Effector memory CD4-positive, alpha-beta T cell (primary cell): ENCODE measurements at regions not wholly inside any gene's neighbourhood (a gene's known extent, or its start where the extent isn't known, plus 50 kb on each side); places are given as distances from the start of the nearest gene placed in this dataset.

Source experiments
- DNase-seq, 3 donors: peaks; one replicate each; pipeline ENCODE4 v3.0.0-alpha.2; 2020
- H3K27ac ChIP-seq: 2 replicates; pipeline ENCODE4 v1.7.0; 2013; ENCODE audit warnings: mild to moderate bottlenecking, low read length, moderate library complexity; ENCODE audit not compliant: insufficient read depth, poor library complexity, severe bottlenecking
- H3K27me3 ChIP-seq: replicated peaks from 2 replicates; pipeline ENCODE4 v1.7.0; 2013; ENCODE audit warnings: mild to moderate bottlenecking, low read length; ENCODE audit not compliant: insufficient read depth, control insufficient read depth, poor library complexity, severe bottlenecking
- H3K36me3 ChIP-seq: 2 replicates; pipeline ENCODE4 v1.7.0; 2013; ENCODE audit warnings: mild to moderate bottlenecking, low read length, moderate library complexity; ENCODE audit not compliant: control insufficient read depth, insufficient read depth
- H3K4me1 ChIP-seq: 2 replicates; pipeline ENCODE4 v1.7.0; 2013; ENCODE audit warnings: low read length, mild to moderate bottlenecking; ENCODE audit not compliant: control insufficient read depth, insufficient read depth, poor library complexity, severe bottlenecking
- H3K4me3 ChIP-seq: 2 replicates; pipeline ENCODE4 v1.7.0; 2013; ENCODE audit warnings: low read length, low read depth, mild to moderate bottlenecking; ENCODE audit not compliant: insufficient read depth, poor library complexity, severe bottlenecking
- H3K9me3 ChIP-seq: 2 replicates; pipeline ENCODE4 v1.7.0; 2013; ENCODE audit warnings: mild to moderate bottlenecking, low read length, moderate library complexity; ENCODE audit not compliant: control insufficient read depth

DNA sequence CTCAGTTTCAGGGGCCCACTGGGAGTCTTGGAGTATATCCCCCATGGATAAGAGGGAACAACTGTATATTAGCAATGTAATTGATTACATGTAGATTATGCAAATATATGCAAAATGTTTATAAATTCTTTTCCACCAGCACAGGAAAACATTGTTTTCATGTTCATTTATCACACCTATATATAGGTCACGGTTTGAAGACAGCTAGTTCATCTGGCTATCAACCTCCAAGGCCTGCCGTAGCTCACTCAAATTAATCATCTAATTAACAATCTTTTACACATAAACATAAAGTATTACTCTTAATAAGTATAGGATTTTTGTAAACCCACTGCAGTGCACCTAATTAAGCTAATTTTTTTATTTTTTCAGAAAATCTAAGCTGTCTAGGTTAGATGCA is 53.7 kb upstream of the SP4 start:
- Histone ChIP-seq H3K9me3 (peaks cover 5% of the 10 kb centered on the region), H3K27me3 (no peaks in the 10 kb centered on the region), H3K4me1 (no peaks in the 10 kb centered on the region), H3K27ac (no peak overlapping the region), H3K4me3 (no peak overlapping the region), H3K36me3 (no peaks in the 10 kb centered on the region)
- DNase-seq: no peak

DNA sequence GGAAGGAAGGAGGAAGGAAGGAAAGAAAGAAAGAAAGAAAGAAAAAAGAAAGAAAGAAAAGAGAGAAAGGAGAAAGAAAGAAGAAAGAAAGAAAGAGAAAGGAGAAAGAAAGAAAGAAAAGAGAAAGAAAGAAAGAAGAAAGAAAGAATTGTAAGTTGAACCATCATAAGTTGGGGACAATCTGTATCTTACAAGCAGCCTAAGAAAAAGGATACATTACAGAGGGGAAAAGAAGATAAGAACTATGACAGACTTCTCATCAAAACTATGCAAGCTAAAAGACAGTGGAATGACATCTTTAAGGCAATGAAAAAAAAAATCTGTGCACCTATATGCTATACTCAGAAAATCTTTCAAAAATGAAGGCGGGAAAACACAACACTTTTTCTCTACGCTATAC is 50.3 kb upstream of the SP4 start:
- H3K4me3 ChIP-seq: no peak overlapping the region
- no peak overlapping the region for H3K27ac ChIP-seq
- no peaks in the 10 kb centered on the region for H3K36me3 ChIP-seq
- no peaks in the 10 kb centered on the region for H3K27me3 ChIP-seq
- peaks cover 5% of the 10 kb centered on the region for H3K9me3 ChIP-seq
- no peaks in the 10 kb centered on the region for H3K4me1 ChIP-seq
- no peak for DNase-seq
